HUDEP-2 (cell line): ENCODE measurements at regions not wholly inside any gene's neighbourhood (a gene's known extent, or its start where the extent isn't known, plus 50 kb on each side); places are given as distances from the start of the nearest gene placed in this dataset.
"Not testable (repeated sequence)": the region's sequence is repeated elsewhere in the genome, so short reads cannot be mapped to it uniquely, and the experiment has no call there.

Source experiments
- DNase-seq, 76 experiments: peaks; one replicate each; lab custom pipeline; 2025; ENCODE audit not compliant: unreplicated experiment in 76 of 76; lab: John Stamatoyannopoulos, UW

GRCh38 chr12:67068761-67069450 lies 200.3 kb upstream of the CAND1 start:
- DNase-seq, result no peak

GRCh38 chr12:67069451-67070306 lies 199.5 kb upstream of the CAND1 start:
- DNase-seq, result no peak

GRCh38 chr12:67070307-67070600 lies 198.9 kb upstream of the CAND1 start:
- DNase-seq, result no peak

GRCh38 chr12:67070604-67071003 lies 198.6 kb upstream of the CAND1 start:
- DNase-seq, result no peak

GRCh38 chr12:67072281-67072680 lies 196.9 kb upstream of the CAND1 start:
- not testable (repeated sequence) for DNase-seq

GRCh38 chr12:67073336-67073735 lies 195.8 kb upstream of the CAND1 start:
- DNase-seq, result no peak

GRCh38 chr12:67074072-67074471 lies 195.1 kb upstream of the CAND1 start:
- DNase-seq, result no peak

- DNase-seq, result no peak
Measured at GRCh38 chr12:67077617-67078016, 191.5 kb upstream of the CAND1 start.

- no peak for DNase-seq
Measured at GRCh38 chr12:67078957-67079356, 190.2 kb upstream of the CAND1 start.

- no peak for DNase-seq
Measured at GRCh38 chr12:67080637-67081036, 188.5 kb upstream of the CAND1 start.

GRCh38 chr12:67082221-67082620 lies 186.9 kb upstream of the CAND1 start:
- no peak for DNase-seq

GRCh38 chr12:67085699-67086098 lies 183.5 kb upstream of the CAND1 start:
- no peak for DNase-seq

GRCh38 chr12:67086116-67086515 lies 183.0 kb upstream of the CAND1 start:
- DNase-seq, result no peak

- no peak for DNase-seq
Measured at GRCh38 chr12:67088401-67089118, 180.6 kb upstream of the CAND1 start.

- no peak for DNase-seq
Measured at GRCh38 chr12:67091204-67091603, 178.0 kb upstream of the CAND1 start.

- no peak for DNase-seq
Measured at GRCh38 chr12:67091678-67092077, 177.5 kb upstream of the CAND1 start.

- DNase-seq, result not testable (repeated sequence)
Measured at GRCh38 chr12:67092934-67093333, 176.2 kb upstream of the CAND1 start.

- DNase-seq, result no peak
Measured at GRCh38 chr12:67096533-67097318, 172.4 kb upstream of the CAND1 start.

GRCh38 chr12:67099858-67100257 lies 169.3 kb upstream of the CAND1 start:
- DNase-seq, result no peak

GRCh38 chr12:67103521-67103920 lies 165.6 kb upstream of the CAND1 start:
- DNase-seq, result no peak

- no peak for DNase-seq
Measured at GRCh38 chr12:67107235-67107634, 161.9 kb upstream of the CAND1 start.
